Renal cortical epithelial cell (primary cell): ENCODE measurements at regions not wholly inside any gene's neighbourhood (a gene's known extent, or its start where the extent isn't known, plus 50 kb on each side); places are given as distances from the start of the nearest gene placed in this dataset.
A peak's percentile ranks its signal among the peaks of the same experiment; 100 is the strongest.

Experiments used
- DNase-seq: peaks from one replicate; pipeline ENCODE4 v3.0.0-alpha.2; 2011; ENCODE audit warnings: low read depth

GRCh38 chr2:120515759-120516678, 170.1 kb downstream of the INHBB start:
- DNase-seq, result no peak

- DNase-seq, result no peak
Observed at GRCh38 chr2:120516679-120517314, 170.9 kb downstream of the INHBB start.

GRCh38 chr2:120517751-120518469, 172.0 kb downstream of the INHBB start:
- no peak for DNase-seq

- DNase-seq, result no peak
Observed at GRCh38 chr2:120518819-120519218, 172.9 kb downstream of the INHBB start.

GRCh38 chr2:120519469-120519868, 173.5 kb downstream of the INHBB start:
- no peak for DNase-seq

- no peak for DNase-seq
Observed at GRCh38 chr2:120520454-120520853, 174.5 kb downstream of the INHBB start.

GRCh38 chr2:120520929-120521912, 175.3 kb downstream of the INHBB start:
- DNase-seq, result peak; percentile 18

GRCh38 chr2:120522151-120522751, 176.3 kb downstream of the INHBB start:
- no peak for DNase-seq

- DNase-seq, result no peak
Observed at GRCh38 chr2:120523766-120524165, 177.8 kb downstream of the INHBB start.

- DNase-seq, result no peak
Observed at GRCh38 chr2:120524174-120524573, 178.2 kb downstream of the INHBB start.

GRCh38 chr2:120525056-120526046, 179.4 kb downstream of the INHBB start:
- no peak for DNase-seq

GRCh38 chr2:120526047-120526562, 180.2 kb downstream of the INHBB start:
- no peak for DNase-seq

GRCh38 chr2:120526997-120527945, 181.3 kb downstream of the INHBB start:
- DNase-seq, result no peak

- DNase-seq, result no peak
Observed at GRCh38 chr2:120528051-120528692, 182.2 kb downstream of the INHBB start.

- no peak for DNase-seq
Observed at GRCh38 chr2:120528693-120529076, 182.7 kb downstream of the INHBB start.

- DNase-seq, result no peak
Observed at GRCh38 chr2:120530781-120531180, 184.8 kb downstream of the INHBB start.

GRCh38 chr2:120531365-120531764, 185.4 kb downstream of the INHBB start:
- no peak for DNase-seq
